Ishikawa (cell line): ENCODE measurements at regions not wholly inside any gene's neighbourhood (a gene's known extent, or its start where the extent isn't known, plus 50 kb on each side); places are given as distances from the start of the nearest gene placed in this dataset.

Experiments used
- CEBPB ChIP-seq: IDR thresholded peaks from 2 replicates; pipeline ENCODE4 v1.6.1; 2012
- CREB1 ChIP-seq: IDR thresholded peaks from 2 replicates; pipeline ENCODE4 v1.6.1; 2012; ENCODE audit warnings: low read depth
- EGR1 ChIP-seq: IDR thresholded peaks from 2 replicates; pipeline ENCODE4 v1.6.1; 2012
- EP300 ChIP-seq: IDR thresholded peaks from 2 replicates; pipeline ENCODE4 v1.6.1; 2012; ENCODE audit warnings: borderline replicate concordance
- FOXM1 ChIP-seq: IDR thresholded peaks from 2 replicates; pipeline ENCODE4 v1.6.1; 2012; ENCODE audit warnings: low read depth, borderline replicate concordance
- MAX ChIP-seq: IDR thresholded peaks from 2 replicates; pipeline ENCODE4 v1.6.1; 2012
- NFIC ChIP-seq: IDR thresholded peaks from 2 replicates; pipeline ENCODE4 v1.6.1; 2012
- RAD21 ChIP-seq: IDR thresholded peaks from 2 replicates; pipeline ENCODE4 v1.6.1; 2012; ENCODE audit warnings: low read depth
- REST ChIP-seq: IDR thresholded peaks from 2 replicates; pipeline ENCODE4 v1.6.1; 2012; ENCODE audit warnings: low read depth, mild to moderate bottlenecking
- TAF1 ChIP-seq: IDR thresholded peaks from 2 replicates; pipeline ENCODE4 v1.6.1; 2012; ENCODE audit warnings: low read depth, mild to moderate bottlenecking
- TCF12 ChIP-seq: IDR thresholded peaks from 2 replicates; pipeline ENCODE4 v1.6.1; 2012; ENCODE audit warnings: low read depth
- TEAD4 ChIP-seq: IDR thresholded peaks from 2 replicates; pipeline ENCODE4 v1.6.1; 2012
- USF1 ChIP-seq: IDR thresholded peaks from 2 replicates; pipeline ENCODE4 v1.6.1; 2012
- YY1 ChIP-seq: IDR thresholded peaks from 2 replicates; pipeline ENCODE4 v1.6.1; 2012; ENCODE audit warnings: low read depth
- ZBTB7A ChIP-seq: IDR thresholded peaks from 2 replicates; pipeline ENCODE4 v1.6.1; 2012; ENCODE audit warnings: low read depth

GRCh38 chr13:73542446-73542845 is 483.6 kb downstream of the KLF5 start:
- TF ChIP-seq YY1, result no peak
- TF ChIP-seq ZBTB7A, result no peak
- TF ChIP-seq CREB1, result no peak
- no peak for TF ChIP-seq RAD21
- TF ChIP-seq CEBPB, result no peak
- TF ChIP-seq NFIC, result no peak
- TF ChIP-seq TEAD4, result no peak
- no peak for TF ChIP-seq USF1
- no peak for TF ChIP-seq EGR1
- TF ChIP-seq MAX, result no peak
- TF ChIP-seq TCF12, result no peak
- no peak for TF ChIP-seq FOXM1
- TF ChIP-seq TAF1, result no peak
- no peak for TF ChIP-seq EP300
- no peak for TF ChIP-seq REST

GRCh38 chr13:73536865-73537264 is 478.1 kb downstream of the KLF5 start:
- TF ChIP-seq CEBPB (no peak), FOXM1 (no peak), ZBTB7A (no peak), MAX (no peak), TCF12 (no peak), EP300 (no peak), TAF1 (no peak), REST (no peak), CREB1 (no peak), TEAD4 (no peak), USF1 (no peak), EGR1 (no peak), RAD21 (no peak), YY1 (no peak), NFIC (no peak)

GRCh38 chr13:73535341-73535740 is 476.5 kb downstream of the KLF5 start:
- TF ChIP-seq NFIC (no peak), ZBTB7A (no peak), TAF1 (no peak), CEBPB (no peak), TCF12 (no peak), RAD21 (no peak), EP300 (no peak), FOXM1 (no peak), YY1 (no peak), USF1 (no peak), REST (no peak), MAX (no peak), CREB1 (no peak)

GRCh38 chr13:73532987-73533510 is 474.2 kb downstream of the KLF5 start:
- no peak for TF ChIP-seq TCF12

GRCh38 chr13:73532582-73532981 is 473.8 kb downstream of the KLF5 start:
- no peak for TF ChIP-seq USF1
- no peak for TF ChIP-seq TCF12
- no peak for TF ChIP-seq TAF1
- TF ChIP-seq REST, result no peak
- TF ChIP-seq ZBTB7A, result no peak
- TF ChIP-seq RAD21, result no peak
- no peak for TF ChIP-seq MAX
- TF ChIP-seq CREB1, result no peak
- TF ChIP-seq YY1, result no peak
